ENCODE measurements at regions not wholly inside any gene's neighbourhood (a gene's known extent, or its start where the extent isn't known, plus 50 kb on each side); places are given as distances from the start of the nearest gene placed in this dataset.

- Histone ChIP-seq H3K9me3 (ENCODE audit: control insufficient read depth, insufficient read depth, low read depth, low read length) (no peaks in the 10 kb centered on the region), H3K4me1 (ENCODE audit: control insufficient read depth, insufficient read depth, low read length) (no peaks in the 10 kb centered on the region), H3K27me3 (ENCODE audit: control insufficient read depth, insufficient read depth, low read length) (no peaks in the 10 kb centered on the region), H3K4me3 (ENCODE audit: low read depth in 2 of 2, low read length in 2 of 2) (no peak overlapping the region), H3K36me3 (ENCODE audit: control insufficient read depth, insufficient read depth, low read length) (no peaks in the 10 kb centered on the region), H3K27ac (ENCODE audit: low read length) (no peak overlapping the region)
- POLR2A ChIA-PET, result no interaction called here
- no TSS peak for BruUV-seq (replicated peaks)
- no peak for ATAC-seq
- in situ Hi-C loops (cut with HindIII; ENCODE audit: low pct_unique_long_range_greater_than_20kb, low sequenced_read_pairs), result no loop called here
- no peak for DNase-seq (ENCODE audit: low read depth, low spot score)
- TF ChIP-seq REST (IDR thresholded peaks at IDR 0.05; ENCODE audit: insufficient read depth in 1 of 2, low read depth in 2 of 2, low read length in 1 of 2) (no peak), CTCF (IDR thresholded peaks at IDR 0.05) (no peak), SIN3A (IDR thresholded peaks at IDR 0.05; ENCODE audit: borderline replicate concordance, insufficient read depth, low read depth, low read length) (no peak), POLR2AphosphoS5 (IDR thresholded peaks at IDR 0.05; ENCODE audit: low read depth, low read length) (no peak), TCF7L2 (IDR thresholded peaks at IDR 0.05; ENCODE audit: low read depth, low read length) (no peak)
- CTCF ChIA-PET, result interaction anchor here (0.7 kb wide), 1 partner anchor 1622 kb away, joined by 7 read pairs; no protein-coding TSS in a partner anchor
- intact Hi-C loops (cut with micrococcal nuclease; ENCODE audit: unreplicated experiment), result no loop called here
Observed at GRCh38 chr21:27083144-27083543, 116.3 kb upstream of the ADAMTS5 start.

DNA sequence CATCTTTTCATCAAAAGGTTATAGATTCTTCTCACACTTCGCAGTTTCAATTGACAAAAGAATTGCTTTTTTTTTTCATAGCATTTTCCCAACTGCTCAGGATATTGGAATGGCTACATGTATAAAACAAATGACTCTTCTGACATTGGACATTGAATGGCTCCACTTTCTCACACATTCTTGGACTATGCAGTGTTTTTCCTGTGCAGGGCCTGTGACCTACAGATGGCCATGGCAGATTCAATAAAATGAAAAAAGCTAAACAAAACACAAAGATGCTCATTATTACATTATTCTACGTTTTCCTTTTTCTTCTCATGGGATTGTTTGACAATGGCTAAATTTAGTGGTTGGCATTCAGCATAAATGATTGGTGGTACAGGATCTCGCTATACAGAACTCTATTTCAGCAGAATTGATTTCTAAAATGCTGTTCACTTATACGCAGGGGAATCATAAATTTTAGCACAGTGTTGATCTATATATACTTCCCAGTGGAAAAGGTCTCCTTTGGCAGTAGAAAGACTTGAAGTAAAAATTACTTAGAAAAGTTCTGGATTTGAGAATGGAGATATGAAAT, 115.6 kb upstream of the ADAMTS5 start:
- ChIA-PET POLR2A (no interaction called here), CTCF (no interaction called here)
- TF ChIP-seq REST (IDR thresholded peaks at IDR 0.05; ENCODE audit: insufficient read depth in 1 of 2, low read depth in 2 of 2, low read length in 1 of 2), result no peak
- TF ChIP-seq CTCF (IDR thresholded peaks at IDR 0.05), result no peak
- no peak for TF ChIP-seq SIN3A (IDR thresholded peaks at IDR 0.05; ENCODE audit: borderline replicate concordance, insufficient read depth, low read depth, low read length)
- TF ChIP-seq POLR2AphosphoS5 (IDR thresholded peaks at IDR 0.05; ENCODE audit: low read depth, low read length), result no peak
- TF ChIP-seq TCF7L2 (IDR thresholded peaks at IDR 0.05; ENCODE audit: low read depth, low read length), result no peak
- ATAC-seq (no peak), DNase-seq (ENCODE audit: low read depth, low spot score) (no peak)
- H3K27me3 ChIP-seq (ENCODE audit: control insufficient read depth, insufficient read depth, low read length), result no peaks in the 10 kb centered on the region
- in situ Hi-C loops (cut with HindIII; ENCODE audit: low pct_unique_long_range_greater_than_20kb, low sequenced_read_pairs) (no loop called here), intact Hi-C loops (cut with micrococcal nuclease; ENCODE audit: unreplicated experiment) (no loop called here)
- no peak overlapping the region for H3K4me3 ChIP-seq (ENCODE audit: low read depth in 2 of 2, low read length in 2 of 2)
- H3K36me3 ChIP-seq (ENCODE audit: control insufficient read depth, insufficient read depth, low read length), result no peaks in the 10 kb centered on the region
- H3K27ac ChIP-seq (ENCODE audit: low read length), result no peak overlapping the region
- no peaks in the 10 kb centered on the region for H3K9me3 ChIP-seq (ENCODE audit: control insufficient read depth, insufficient read depth, low read depth, low read length)
- BruUV-seq (replicated peaks), result no TSS peak
- H3K4me1 ChIP-seq (ENCODE audit: control insufficient read depth, insufficient read depth, low read length), result no peaks in the 10 kb centered on the region
